AG10803 (cell line): ENCODE measurements at regions not wholly inside any gene's neighbourhood (a gene's known extent, or its start where the extent isn't known, plus 50 kb on each side); places are given as distances from the start of the nearest gene placed in this dataset.

Source experiments
- DNase-seq: peaks from one replicate; pipeline ENCODE4 v3.0.0; 2010; ENCODE audit warnings: low read depth
- H3K4me3 ChIP-seq: 2 replicates; pipeline ENCODE4 v1.5.1; 2011; ENCODE audit warnings: mild to moderate bottlenecking, low read length, control low read depth
- CTCF ChIP-seq: conservative IDR thresholded peaks from 2 replicates; pipeline ENCODE4 v1.5.1; 2011; ENCODE audit warnings: mild to moderate bottlenecking, low read length, control low read depth, inconsistent platforms

DNA sequence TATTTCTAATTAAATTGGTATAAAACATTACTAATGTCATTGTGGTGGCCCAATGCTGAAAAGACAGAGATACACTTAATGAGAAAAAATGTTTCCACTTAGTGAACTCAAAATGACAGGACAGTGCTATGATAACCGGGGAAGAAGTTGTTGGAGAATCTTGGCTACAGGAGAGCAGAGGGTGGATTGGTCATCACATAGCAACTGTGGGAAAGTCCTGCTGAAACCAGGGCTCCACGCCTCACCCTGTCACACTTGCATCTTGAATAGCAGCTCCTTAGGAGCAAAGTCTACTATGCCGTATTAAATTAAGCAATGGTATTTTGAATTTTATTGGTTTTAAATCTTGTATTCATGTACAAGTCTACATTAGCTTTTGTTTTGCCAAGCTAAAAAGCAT, 225.5 kb downstream of the KLF6 start:
- no peak for TF ChIP-seq CTCF
- DNase-seq, result no peak
- H3K4me3 ChIP-seq, result no peak overlapping the region

- no peak for DNase-seq
- no peak overlapping the region for H3K4me3 ChIP-seq
- no peak for TF ChIP-seq CTCF
Measured at GRCh38 chr10:3559011-3559410, 226.0 kb downstream of the KLF6 start.

DNA sequence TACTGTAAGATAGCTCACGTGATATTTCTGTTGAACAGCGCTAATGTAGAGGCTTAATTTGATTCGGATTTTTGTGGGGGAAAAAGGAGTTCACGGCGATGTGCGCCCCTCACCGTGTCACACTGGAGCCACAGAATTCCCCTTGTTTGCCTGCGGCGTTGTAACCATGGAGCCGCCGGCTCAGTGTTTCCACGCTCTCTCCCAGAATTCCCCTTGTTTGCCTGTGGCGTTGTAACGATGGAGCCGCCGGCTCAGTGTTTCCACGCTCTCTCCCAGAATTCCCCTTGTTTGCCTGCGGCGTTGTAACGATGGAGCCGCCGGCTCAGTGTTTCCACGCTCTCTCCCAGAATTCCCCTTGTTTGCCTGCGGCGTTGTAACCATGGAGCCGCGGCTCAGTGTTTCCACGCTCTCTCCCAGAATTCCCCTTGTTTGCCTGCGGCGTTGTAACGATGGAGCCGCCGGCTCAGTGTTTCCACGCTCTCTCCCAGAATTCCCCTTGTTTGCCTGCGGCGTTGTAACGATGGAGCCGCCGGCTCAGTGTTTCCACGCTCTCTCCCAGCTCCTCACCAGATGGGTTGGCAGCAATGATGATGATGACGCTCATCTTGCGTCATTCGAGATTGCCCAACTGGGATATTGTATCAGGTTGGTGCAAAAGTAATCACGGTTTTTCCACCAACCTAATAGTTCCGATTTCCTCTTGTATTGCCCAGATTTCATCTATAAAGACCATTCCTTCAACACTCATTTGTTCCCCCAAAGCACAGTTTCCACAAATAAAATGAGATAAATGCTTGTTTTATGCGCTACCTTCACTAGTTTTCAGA, 228.6 kb downstream of the KLF6 start:
- H3K4me3 ChIP-seq, result peak overlapping the region; percentile 28
- DNase-seq, result peak; percentile 79

GRCh38 chr10:3554121-3554522, 230.9 kb downstream of the KLF6 start:
- no peak for TF ChIP-seq CTCF
- H3K4me3 ChIP-seq, result no peak overlapping the region
- DNase-seq, result no peak

DNA sequence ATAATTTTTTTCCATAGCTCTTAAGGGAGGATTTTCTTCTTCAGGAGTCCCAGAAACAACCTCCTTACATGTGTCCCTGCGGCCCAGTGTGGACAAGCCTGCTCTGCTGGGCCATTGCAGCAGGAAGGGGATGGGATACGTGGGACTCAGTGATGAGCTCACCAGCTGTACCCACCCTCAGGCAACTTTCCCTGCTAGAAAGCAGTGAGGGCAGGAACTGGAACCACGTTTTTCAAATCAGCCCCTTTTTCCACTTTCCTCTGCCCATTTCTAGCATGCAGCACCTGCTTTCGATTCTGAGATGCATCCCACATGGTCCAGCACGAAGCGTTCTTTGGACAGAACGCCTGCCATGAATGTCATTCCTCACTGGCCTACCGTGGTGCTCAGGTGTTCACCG, 232.7 kb downstream of the KLF6 start:
- H3K4me3 ChIP-seq, result no peak overlapping the region
- TF ChIP-seq CTCF, result no peak
- no peak for DNase-seq

GRCh38 chr10:3551761-3552160, 233.2 kb downstream of the KLF6 start:
- H3K4me3 ChIP-seq, result no peak overlapping the region
- no peak for DNase-seq
- TF ChIP-seq CTCF, result no peak

GRCh38 chr10:3549118-3549517, 235.9 kb downstream of the KLF6 start:
- no peak for DNase-seq
- no peak overlapping the region for H3K4me3 ChIP-seq
- TF ChIP-seq CTCF, result no peak
